GM23338 (cell line): ENCODE measurements at regions not wholly inside any gene's neighbourhood (a gene's known extent, or its start where the extent isn't known, plus 50 kb on each side); places are given as distances from the start of the nearest gene placed in this dataset.

Experiments used
- ATAC-seq: fragments of 200-7000 bp; cut with Tn5 transposase; 3 replicates; pipeline ENCODE4 v1.9.1; 2020
- DNase-seq: peaks from one replicate; pipeline ENCODE4 v3.0.0-alpha.2; 2015; ENCODE audit warnings: low spot score
- H2AFZ ChIP-seq: fragments of 200-600 bp; sonication (generic); 2 replicates; pipeline ENCODE4 v1.8.0; 2016; ENCODE audit warnings: antibody characterized with exemption, mild to moderate bottlenecking, moderate library complexity
- H3F3A ChIP-seq: fragments of 200-600 bp; sonication (generic); replicated peaks from 2 replicates; pipeline ENCODE4 v1.8.0; 2017; ENCODE audit warnings: antibody characterized with exemption, mixed run types, low read depth
- H3K27ac ChIP-seq: fragments of 200-600 bp; sonication (generic); 2 replicates; pipeline ENCODE4 v1.6.1; 2016; ENCODE audit warnings: low read depth
- H3K27me3 ChIP-seq: fragments of 200-600 bp; sonication (generic); 2 replicates; pipeline ENCODE4 v1.8.0; 2016; ENCODE audit warnings: mild to moderate bottlenecking, mixed run types, moderate library complexity; ENCODE audit not compliant: insufficient read depth
- H3K36me3 ChIP-seq: fragments of 200-600 bp; sonication (generic); 2 replicates; pipeline ENCODE4 v1.8.0; 2016; ENCODE audit warnings: mild to moderate bottlenecking; ENCODE audit not compliant: insufficient read depth
- H3K4me1 ChIP-seq: fragments of 200-600 bp; sonication (generic); 2 replicates; pipeline ENCODE4 v1.8.0; 2016; ENCODE audit warnings: mild to moderate bottlenecking, moderate library complexity; ENCODE audit not compliant: insufficient read depth
- H3K4me2 ChIP-seq: fragments of 200-600 bp; sonication (generic); 2 replicates; pipeline ENCODE4 v1.7.1; 2017; ENCODE audit warnings: mixed run types
- H3K4me3 ChIP-seq: fragments of 200-600 bp; sonication (generic); 2 replicates; pipeline ENCODE4 v1.6.1; 2016; ENCODE audit warnings: mixed run types
- H3K79me2 ChIP-seq: fragments of 200-600 bp; sonication (generic); replicated peaks from 2 replicates; pipeline ENCODE4 v1.8.0; 2017; ENCODE audit warnings: mild to moderate bottlenecking; ENCODE audit not compliant: insufficient read depth
- H3K9me2 ChIP-seq: fragments of 200-600 bp; sonication (generic); 2 replicates; pipeline ENCODE4 v1.8.0; 2017; ENCODE audit not compliant: insufficient read depth
- H4K20me1 ChIP-seq: fragments of 200-600 bp; sonication (generic); replicated peaks from 2 replicates; pipeline ENCODE4 v1.8.0; 2017; ENCODE audit warnings: mild to moderate bottlenecking; ENCODE audit not compliant: insufficient read depth
- H3K27ac Mint-ChIP-seq: 2 replicates; pipeline ENCODE4 v1.8.0; 2020; ENCODE audit warnings: inconsistent platforms, mild to moderate bottlenecking, moderate library complexity, mixed read lengths
- H3K27me3 Mint-ChIP-seq: 3 replicates; pipeline ENCODE4 v1.8.0; 2022; ENCODE audit warnings: low read depth, mild to moderate bottlenecking, moderate library complexity, mixed read lengths, inconsistent platforms; ENCODE audit not compliant: insufficient read depth, poor library complexity
- H3K36me3 Mint-ChIP-seq: 3 replicates; pipeline ENCODE4 v1.8.0; 2021; ENCODE audit warnings: low read depth, mild to moderate bottlenecking, inconsistent platforms, moderate library complexity, mixed read lengths
- H3K4me1 Mint-ChIP-seq: 3 replicates; pipeline ENCODE4 v1.8.0; 2020; ENCODE audit warnings: mild to moderate bottlenecking, inconsistent platforms, mixed read lengths
- H3K4me3 Mint-ChIP-seq: 3 replicates; pipeline ENCODE4 v1.8.0; 2021; ENCODE audit warnings: moderate library complexity, mild to moderate bottlenecking, inconsistent platforms, mixed read lengths
- H3K9me3 Mint-ChIP-seq: 3 replicates; pipeline ENCODE4 v1.8.0; 2020; ENCODE audit warnings: moderate library complexity, mild to moderate bottlenecking, inconsistent platforms, mixed read lengths
- CREB1 ChIP-seq: fragments of 250-450 bp; sonication (Bioruptor Pico); IDR thresholded peaks from 2 replicates; pipeline ENCODE4 v1.5.0; 2020; ENCODE audit warnings: low read depth, mild to moderate bottlenecking, moderate library complexity
- CTCF ChIP-seq, 2 experiments: fragments of 200-600 bp in 1 of 2; sonication (generic) in 1 of 2; conservative IDR thresholded peaks; 2 replicates each; pipeline versions ENCODE4 v1.5.1 to v1.6.1; 2016 to 2017; ENCODE audit warnings: antibody characterized with exemption in 2 of 2, low read depth in 2 of 2, mild to moderate bottlenecking in 2 of 2, moderate library complexity in 1 of 2
- ETS1 ChIP-seq: IDR thresholded peaks from 2 replicates; pipeline ENCODE4 v1.6.1; 2016; ENCODE audit warnings: antibody characterized with exemption
- EZH2 ChIP-seq: fragments of 200-600 bp; sonication (generic); IDR thresholded peaks from one replicate; pipeline ENCODE4 v1.8.0; 2017; ENCODE audit warnings: antibody characterized with exemption, mild to moderate bottlenecking, low read depth; ENCODE audit not compliant: unreplicated experiment
- EZH2phosphoT487 ChIP-seq: fragments of 200-600 bp; sonication (generic); IDR thresholded peaks from one replicate; pipeline ENCODE4 v1.8.1; 2018; ENCODE audit warnings: antibody characterized with exemption; ENCODE audit not compliant: unreplicated experiment
- JUNB ChIP-seq: IDR thresholded peaks from one replicate; pipeline ENCODE4 v1.6.1; 2016; ENCODE audit warnings: antibody characterized with exemption; ENCODE audit not compliant: unreplicated experiment
- NANOG ChIP-seq: IDR thresholded peaks from 2 replicates; pipeline ENCODE4 v1.6.1; 2016; ENCODE audit warnings: antibody characterized with exemption, borderline replicate concordance
- POLR2AphosphoS5 ChIP-seq: IDR thresholded peaks from 2 replicates; pipeline ENCODE4 v1.6.1; 2016; ENCODE audit warnings: antibody characterized with exemption, low read depth
- REST ChIP-seq: IDR thresholded peaks from one replicate; pipeline ENCODE4 v1.6.1; 2018; ENCODE audit warnings: antibody characterized with exemption; ENCODE audit not compliant: unreplicated experiment
- STAT1 ChIP-seq: IDR thresholded peaks from one replicate; pipeline ENCODE4 v1.6.1; 2016; ENCODE audit warnings: antibody characterized with exemption; ENCODE audit not compliant: unreplicated experiment
- ZNF114 ChIP-seq: fragments of 250-450 bp; sonication (Bioruptor Pico); IDR thresholded peaks from 2 replicates; pipeline ENCODE4 v1.5.0; 2020; ENCODE audit warnings: mild to moderate bottlenecking, moderate library complexity
- ZNF331 ChIP-seq: fragments of 250-450 bp; sonication (Bioruptor Pico); IDR thresholded peaks from 2 replicates; pipeline ENCODE4 v1.5.0; 2020; ENCODE audit warnings: low read depth, mild to moderate bottlenecking, moderate library complexity
- ZNF462 ChIP-seq: fragments of 250-450 bp; sonication (Bioruptor Pico); IDR thresholded peaks from 2 replicates; pipeline ENCODE4 v1.5.0; 2020; ENCODE audit warnings: mild to moderate bottlenecking, moderate library complexity

GRCh38 chr5:124849774-124850173 lies 103.3 kb upstream of the ZNF608 start:
- Histone ChIP-seq H3K4me1 (no peaks in the 10 kb centered on the region), H3K9me2 (peaks cover 7% of the 10 kb centered on the region; the same call in 1 of the 2 replicates), H3F3A (no peaks in the 10 kb centered on the region), H3K27me3 (no peaks in the 10 kb centered on the region), H4K20me1 (no peaks in the 10 kb centered on the region), H2AFZ (no peak overlapping the region), H3K4me3 (no peak overlapping the region), H3K4me2 (no peak overlapping the region), H3K36me3 (no peaks in the 10 kb centered on the region), H3K79me2 (no peaks in the 10 kb centered on the region), H3K27ac (no peak overlapping the region)
- Mint-ChIP-seq H3K36me3 (no peaks in the 10 kb centered on the region; the same call in 2 of the 3 replicates), H3K27me3 (no peaks in the 10 kb centered on the region), H3K9me3 (no peaks in the 10 kb centered on the region), H3K4me1 (peaks cover 5% of the 10 kb centered on the region; the same call in 2 of the 3 replicates), H3K27ac (no peak overlapping the region), H3K4me3 (no peak overlapping the region)
- TF ChIP-seq REST (no peak), JUNB (no peak), ETS1 (no peak), POLR2AphosphoS5 (no peak), EZH2phosphoT487 (no peak), ZNF462 (CRISPR knock-in tag) (no peak), CREB1 (CRISPR knock-in tag) (no peak), ZNF331 (no peak), STAT1 (no peak), ZNF114 (CRISPR knock-in tag) (no peak), EZH2 (no peak), CTCF (conservative IDR thresholded peaks at IDR 0.05; ENCODE audit: low read depth in 2 of 2) (no peak), NANOG (no peak)
- no peak for ATAC-seq
- DNase-seq: no peak
